ENCODE measurements at regions not wholly inside any gene's neighbourhood (a gene's known extent, or its start where the extent isn't known, plus 50 kb on each side); places are given as distances from the start of the nearest gene placed in this dataset.

DNA sequence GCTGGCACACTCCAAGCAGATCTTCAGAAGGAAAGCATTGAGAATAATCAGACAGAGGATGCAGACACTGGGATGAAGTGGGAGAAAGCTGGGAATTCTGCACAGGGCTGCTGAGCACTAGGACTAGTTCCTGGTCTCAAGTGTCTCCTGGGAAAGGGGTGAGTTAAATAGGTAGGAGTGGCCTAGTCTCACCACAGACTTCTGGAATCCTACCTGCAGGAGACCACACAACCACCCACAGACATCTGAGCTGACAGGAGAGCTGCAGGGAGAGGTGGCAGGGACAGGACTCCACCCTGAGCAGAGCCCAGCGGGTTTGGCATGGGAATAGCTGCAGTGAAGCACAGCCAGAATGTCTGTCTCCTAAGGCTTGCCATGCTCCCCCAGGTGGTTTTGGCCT lies 95.1 kb upstream of the GALNTL6 start:
- Histone ChIP-seq H3K27ac (no peak overlapping the region), H3K4me1 (no peaks in the 10 kb centered on the region), H3K4me3 (no peak overlapping the region), H3K4me2 (no peak overlapping the region), H3K9me3 (no peaks in the 10 kb centered on the region)
- ChIA-PET CTCF (no interaction called here), POLR2A (no interaction called here)
- no peak for ATAC-seq
- no peak for TF ChIP-seq KDM1A (IDR thresholded peaks at IDR 0.05; ENCODE audit: low read depth)
- TF ChIP-seq, protein P1, sequence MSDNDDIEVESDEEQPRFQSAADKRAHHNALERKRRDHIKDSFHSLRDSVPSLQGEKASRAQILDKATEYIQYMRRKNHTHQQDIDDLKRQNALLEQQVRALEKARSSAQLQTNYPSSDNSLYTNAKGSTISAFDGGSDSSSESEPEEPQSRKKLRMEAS (IDR thresholded peaks at IDR 0.05): no peak
- TF ChIP-seq EHMT2 (IDR thresholded peaks at IDR 0.05; ENCODE audit: low read depth): no peak
- TF ChIP-seq, protein P2, sequence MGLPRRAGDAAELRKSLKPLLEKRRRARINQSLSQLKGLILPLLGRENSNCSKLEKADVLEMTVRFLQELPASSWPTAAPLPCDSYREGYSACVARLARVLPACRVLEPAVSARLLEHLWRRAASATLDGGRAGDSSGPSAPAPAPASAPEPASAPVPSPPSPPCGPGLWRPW (IDR thresholded peaks at IDR 0.05): no peak
- TF ChIP-seq, protein P3, sequence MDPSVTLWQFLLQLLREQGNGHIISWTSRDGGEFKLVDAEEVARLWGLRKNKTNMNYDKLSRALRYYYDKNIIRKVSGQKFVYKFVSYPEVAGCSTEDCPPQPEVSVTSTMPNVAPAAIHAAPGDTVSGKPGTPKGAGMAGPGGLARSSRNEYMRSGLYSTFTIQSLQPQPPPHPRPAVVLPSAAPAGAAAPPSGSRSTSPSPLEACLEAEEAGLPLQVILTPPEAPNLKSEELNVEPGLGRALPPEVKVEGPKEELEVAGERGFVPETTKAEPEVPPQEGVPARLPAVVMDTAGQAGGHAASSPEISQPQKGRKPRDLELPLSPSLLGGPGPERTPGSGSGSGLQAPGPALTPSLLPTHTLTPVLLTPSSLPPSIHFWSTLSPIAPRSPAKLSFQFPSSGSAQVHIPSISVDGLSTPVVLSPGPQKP (IDR thresholded peaks at IDR 0.05; ENCODE audit: low read depth, low read length): no peak
- no peak for TF ChIP-seq EP300 (IDR thresholded peaks at IDR 0.05)
- DNase-seq (ENCODE audit: low read depth in 1 of 2, low spot score in 1 of 2): no peak
- 0% methylated on average over 1 of the region's 1 CpG for WGBS (ENCODE audit: missing lambda C conversion rate)
- no peak for FAIRE-seq

DNA sequence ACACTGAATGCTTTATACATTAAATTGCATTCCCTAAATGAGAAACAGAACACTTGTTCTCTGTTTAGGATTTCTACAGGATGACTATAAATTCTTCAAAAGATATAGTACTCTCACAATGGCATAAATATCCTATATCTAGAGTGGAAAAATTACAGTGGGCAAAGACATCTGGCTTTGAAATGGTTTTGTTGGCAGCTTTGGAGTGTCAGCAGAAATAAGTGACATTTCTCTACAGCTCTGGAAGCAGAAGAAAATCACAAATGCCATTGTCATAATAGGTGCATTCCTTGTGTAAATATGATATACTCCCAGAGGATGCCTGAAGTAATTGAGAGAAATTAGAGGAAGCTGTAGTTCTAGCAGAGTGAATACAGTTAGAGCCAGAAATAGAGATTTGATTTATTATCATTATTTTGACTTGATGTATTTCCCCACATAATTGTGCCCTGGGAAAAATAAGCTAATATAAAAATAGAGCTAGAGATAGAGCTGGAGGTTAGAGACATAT lies 95.9 kb upstream of the GALNTL6 start:
- ChIA-PET POLR2A (no interaction called here), CTCF (no interaction called here)
- ATAC-seq (no peak), DNase-seq (ENCODE audit: low read depth in 1 of 2, low spot score in 1 of 2) (no peak), FAIRE-seq (no peak)
- Histone ChIP-seq H3K27ac (no peak overlapping the region), H3K4me2 (no peak overlapping the region), H3K4me3 (no peak overlapping the region), H3K4me1 (no peaks in the 10 kb centered on the region), H3K9me3 (no peaks in the 10 kb centered on the region)
- TF ChIP-seq PHF8 (IDR thresholded peaks at IDR 0.05; ENCODE audit: borderline replicate concordance, low read depth) (no peak), MYC (IDR thresholded peaks at IDR 0.05; ENCODE audit: borderline replicate concordance, low read length) (no peak)

DNA sequence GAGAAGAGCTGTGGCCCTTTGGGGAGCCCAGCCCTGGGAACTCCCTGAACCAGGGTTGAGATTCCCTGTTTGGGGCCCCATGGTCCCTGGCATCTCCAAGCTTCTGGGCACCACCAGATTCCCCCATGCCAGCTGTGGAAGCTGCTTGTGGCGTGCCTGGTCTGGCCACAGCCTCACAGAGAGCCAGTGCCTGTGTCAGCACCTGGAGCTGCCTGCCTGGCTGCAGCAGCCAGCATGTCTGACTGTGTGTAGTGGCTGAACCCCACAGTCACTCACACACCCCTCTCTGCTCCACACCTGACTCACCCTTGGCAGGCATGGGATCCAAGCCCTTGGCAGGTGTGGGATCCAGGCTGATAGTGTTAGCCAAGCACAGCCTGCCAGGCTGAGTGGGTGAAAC lies 97.2 kb upstream of the GALNTL6 start:
- 50% methylated on average over 1 of the region's 1 CpG for WGBS (ENCODE audit: missing lambda C conversion rate)
- TF ChIP-seq, protein P4, sequence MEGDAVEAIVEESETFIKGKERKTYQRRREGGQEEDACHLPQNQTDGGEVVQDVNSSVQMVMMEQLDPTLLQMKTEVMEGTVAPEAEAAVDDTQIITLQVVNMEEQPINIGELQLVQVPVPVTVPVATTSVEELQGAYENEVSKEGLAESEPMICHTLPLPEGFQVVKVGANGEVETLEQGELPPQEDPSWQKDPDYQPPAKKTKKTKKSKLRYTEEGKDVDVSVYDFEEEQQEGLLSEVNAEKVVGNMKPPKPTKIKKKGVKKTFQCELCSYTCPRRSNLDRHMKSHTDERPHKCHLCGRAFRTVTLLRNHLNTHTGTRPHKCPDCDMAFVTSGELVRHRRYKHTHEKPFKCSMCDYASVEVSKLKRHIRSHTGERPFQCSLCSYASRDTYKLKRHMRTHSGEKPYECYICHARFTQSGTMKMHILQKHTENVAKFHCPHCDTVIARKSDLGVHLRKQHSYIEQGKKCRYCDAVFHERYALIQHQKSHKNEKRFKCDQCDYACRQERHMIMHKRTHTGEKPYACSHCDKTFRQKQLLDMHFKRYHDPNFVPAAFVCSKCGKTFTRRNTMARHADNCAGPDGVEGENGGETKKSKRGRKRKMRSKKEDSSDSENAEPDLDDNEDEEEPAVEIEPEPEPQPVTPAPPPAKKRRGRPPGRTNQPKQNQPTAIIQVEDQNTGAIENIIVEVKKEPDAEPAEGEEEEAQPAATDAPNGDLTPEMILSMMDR (IDR thresholded peaks at IDR 0.05): no peak
- TF ChIP-seq, protein P1 (IDR thresholded peaks at IDR 0.05): no peak
- no peak for TF ChIP-seq EP300 (IDR thresholded peaks at IDR 0.05)
- no peak for TF ChIP-seq SREBF2 (IDR thresholded peaks at IDR 0.05)
- no peak for TF ChIP-seq MYC (IDR thresholded peaks at IDR 0.05; ENCODE audit: borderline replicate concordance, low read length)
- no peak for TF ChIP-seq FOSB (CRISPR knock-in tag; IDR thresholded peaks at IDR 0.05)
- TF ChIP-seq, protein P3 (IDR thresholded peaks at IDR 0.05; ENCODE audit: low read depth, low read length): no peak
- no peak for TF ChIP-seq NPAS2 (CRISPR knock-in tag; IDR thresholded peaks at IDR 0.05; ENCODE audit: borderline replicate concordance)
- TF ChIP-seq ZFP36 (IDR thresholded peaks at IDR 0.05; ENCODE audit: borderline replicate concordance, partially characterized antibody): no peak
- no peak for TF ChIP-seq POLR2A (IDR thresholded peaks at IDR 0.05; ENCODE audit: low read length)
- no peak for TF ChIP-seq MAZ (IDR thresholded peaks at IDR 0.05; ENCODE audit: borderline replicate concordance, low read depth, low read length)
- Histone ChIP-seq H3K4me1 (no peaks in the 10 kb centered on the region), H3K4me2 (no peak overlapping the region), H3K4me3 (no peak overlapping the region), H3K27ac (no peak overlapping the region), H3K9me3 (no peaks in the 10 kb centered on the region)
- no peak for FAIRE-seq
- POLR2A ChIA-PET: no interaction called here
- no peak for ATAC-seq
- CTCF ChIA-PET: no interaction called here
- DNase-seq (ENCODE audit: low read depth in 1 of 2, low spot score in 1 of 2): no peak

Data from A549 (cell line).